Loucy (cell line): ENCODE measurements at regions not wholly inside any gene's neighbourhood (a gene's known extent, or its start where the extent isn't known, plus 50 kb on each side); places are given as distances from the start of the nearest gene placed in this dataset.

ENCODE experiments used
- H2AFZ ChIP-seq: fragments of 200-600 bp; sonication (generic); 2 replicates; pipeline ENCODE4 v1.6.0; 2016; ENCODE audit warnings: antibody characterized with exemption, mild to moderate bottlenecking, low read length, moderate library complexity
- H3F3A ChIP-seq: fragments of 200-600 bp; 2 replicates; pipeline ENCODE4 v1.6.0; 2016; ENCODE audit warnings: antibody characterized with exemption, low read depth, mild to moderate bottlenecking
- H3K27me3 ChIP-seq: fragments of 200-600 bp; sonication (generic); 2 replicates; pipeline ENCODE4 v1.6.1; 2014; ENCODE audit warnings: low read length, mild to moderate bottlenecking; ENCODE audit not compliant: insufficient read depth, poor library complexity, severe bottlenecking
- H3K36me3 ChIP-seq: fragments of 200-600 bp; sonication (generic); 2 replicates; pipeline ENCODE4 v1.6.1; 2016; ENCODE audit warnings: low read length; ENCODE audit not compliant: insufficient read depth
- H3K4me1 ChIP-seq: fragments of 200-600 bp; sonication (generic); 2 replicates; pipeline ENCODE4 v1.5.1; 2014; ENCODE audit warnings: low read length, mild to moderate bottlenecking; ENCODE audit not compliant: insufficient read depth, poor library complexity, severe bottlenecking
- H3K4me2 ChIP-seq: fragments of 200-600 bp; sonication (generic); 2 replicates; pipeline ENCODE4 v1.6.0; 2014; ENCODE audit warnings: antibody characterized with exemption, low read length, low read depth, mild to moderate bottlenecking; ENCODE audit not compliant: poor library complexity, severe bottlenecking
- H3K4me3 ChIP-seq: fragments of 200-600 bp; sonication (generic); 2 replicates; pipeline ENCODE4 v1.5.1; 2014; ENCODE audit warnings: low read length, mild to moderate bottlenecking, mixed read lengths; ENCODE audit not compliant: poor library complexity, severe bottlenecking
- H3K79me2 ChIP-seq: fragments of 200-600 bp; sonication (generic); 2 replicates; pipeline ENCODE4 v1.6.1; 2014; ENCODE audit warnings: low read length; ENCODE audit not compliant: insufficient read depth
- H3K9ac ChIP-seq: fragments of 200-600 bp; sonication (generic); 2 replicates; pipeline ENCODE4 v1.6.0; 2014; ENCODE audit warnings: mild to moderate bottlenecking, low read depth, low read length, moderate library complexity; ENCODE audit not compliant: poor library complexity, severe bottlenecking
- H3K9me2 ChIP-seq: fragments of 200-600 bp; sonication (generic); replicated peaks from 2 replicates; pipeline ENCODE4 v1.6.1; 2016; ENCODE audit warnings: low read depth, low read length, mixed read lengths
- H3K9me3 ChIP-seq: fragments of 200-600 bp; sonication (generic); 2 replicates; pipeline ENCODE4 v1.6.1; 2014; ENCODE audit warnings: mild to moderate bottlenecking, antibody characterized with exemption, low read length, low read depth; ENCODE audit not compliant: insufficient read depth
- H4K20me1 ChIP-seq: fragments of 200-600 bp; sonication (generic); 2 replicates; pipeline ENCODE4 v1.6.0; 2014; ENCODE audit warnings: antibody characterized with exemption, low read length, mild to moderate bottlenecking; ENCODE audit not compliant: insufficient read depth, poor library complexity, severe bottlenecking
- CTCF ChIP-seq: fragments of 200-600 bp; sonication (generic); conservative IDR thresholded peaks from 2 replicates; pipeline ENCODE4 v1.5.1; 2014; ENCODE audit warnings: mild to moderate bottlenecking, antibody characterized with exemption, low read length
- EZH2phosphoT487 ChIP-seq: fragments of 200-600 bp; IDR thresholded peaks from 2 replicates; pipeline ENCODE4 v1.6.1; 2018; ENCODE audit warnings: antibody characterized with exemption, mild to moderate bottlenecking, moderate library complexity, borderline replicate concordance

- Histone ChIP-seq H4K20me1 (no peaks in the 10 kb centered on the region), H3F3A (no peaks in the 10 kb centered on the region), H3K9me3 (no peaks in the 10 kb centered on the region), H3K27me3 (no peaks in the 10 kb centered on the region), H3K4me1 (no peaks in the 10 kb centered on the region), H3K36me3 (no peaks in the 10 kb centered on the region), H3K9me2 (no peaks in the 10 kb centered on the region), H2AFZ (no peak overlapping the region), H3K4me2 (no peak overlapping the region), H3K9ac (no peak overlapping the region), H3K4me3 (no peak overlapping the region), H3K79me2 (no peaks in the 10 kb centered on the region)
- no peak for TF ChIP-seq CTCF
- TF ChIP-seq EZH2phosphoT487: no peak
These were observed 134.7 kb downstream of the LHFPL1 start for GRCh38 chrX:112545051-112545450.

GRCh38 chrX:112536544-112536943, 143.2 kb downstream of the LHFPL1 start:
- Histone ChIP-seq H3K9ac (no peak overlapping the region), H3K27me3 (no peaks in the 10 kb centered on the region), H3F3A (no peaks in the 10 kb centered on the region), H2AFZ (no peak overlapping the region), H3K4me3 (no peak overlapping the region), H3K4me2 (no peak overlapping the region), H3K79me2 (no peaks in the 10 kb centered on the region), H4K20me1 (no peaks in the 10 kb centered on the region), H3K9me2 (no peaks in the 10 kb centered on the region), H3K9me3 (no peaks in the 10 kb centered on the region), H3K4me1 (no peaks in the 10 kb centered on the region), H3K36me3 (no peaks in the 10 kb centered on the region)
- TF ChIP-seq CTCF: no peak
- no peak for TF ChIP-seq EZH2phosphoT487

GRCh38 chrX:112527903-112528302, 151.8 kb downstream of the LHFPL1 start:
- H3K27me3 ChIP-seq: no peaks in the 10 kb centered on the region
- no peaks in the 10 kb centered on the region for H3K9me2 ChIP-seq
- no peak overlapping the region for H2AFZ ChIP-seq
- TF ChIP-seq EZH2phosphoT487 (no peak), CTCF (no peak)
- no peak overlapping the region for H3K9ac ChIP-seq
- H4K20me1 ChIP-seq: no peaks in the 10 kb centered on the region
- no peaks in the 10 kb centered on the region for H3K9me3 ChIP-seq
- no peaks in the 10 kb centered on the region for H3F3A ChIP-seq
- H3K4me3 ChIP-seq: no peak overlapping the region
- H3K36me3 ChIP-seq: no peaks in the 10 kb centered on the region
- H3K4me1 ChIP-seq: no peaks in the 10 kb centered on the region
- H3K4me2 ChIP-seq: no peak overlapping the region
- H3K79me2 ChIP-seq: no peaks in the 10 kb centered on the region
